H1 (cell line): ENCODE measurements at regions not wholly inside any gene's neighbourhood (a gene's known extent, or its start where the extent isn't known, plus 50 kb on each side); places are given as distances from the start of the nearest gene placed in this dataset.

Experiments
- CTCF ChIA-PET: fragments of 300-600 bp; sonication (Branson Sonifier 250); formaldehyde crosslinking; loops from one replicate; lab custom pipeline; 2021; ENCODE audit not compliant: partially characterized antibody; lab: Charles Lee
- POLR2A ChIA-PET: fragments of 300-600 bp; sonication (Branson Sonifier 250); formaldehyde crosslinking; loops from one replicate; lab custom pipeline; 2021; ENCODE audit warnings: inconsistent platforms; ENCODE audit not compliant: partially characterized antibody; lab: Charles Lee
- DNase-seq, 2 experiments: peaks; one replicate each; pipeline versions ENCODE4 v3.0.0 to v3.0.0-alpha.2; 2010 to 2022; ENCODE audit warnings: low spot score in 2 of 2, low read depth in 1 of 2, mixed read lengths in 1 of 2
- FAIRE-seq: peaks from 2 replicates; lab custom pipeline; 2011; peaks lifted over from hg19 to GRCh38; lab: Jason Lieb, UNC
- H2AFZ ChIP-seq: 2 replicates; pipeline ENCODE4 v1.8.1; 2012; ENCODE audit warnings: low read length, inconsistent platforms
- H2AK5ac ChIP-seq: 2 replicates; pipeline ENCODE4 v1.6.1; 2013; ENCODE audit warnings: low read depth, low read length
- H2BK120ac ChIP-seq: replicated peaks from 2 replicates; pipeline ENCODE3; 2013; ENCODE audit warnings: low read depth, low read length, inconsistent platforms
- H2BK12ac ChIP-seq: 2 replicates; pipeline ENCODE4 v1.6.1; 2013; ENCODE audit warnings: low read depth, low read length
- H2BK15ac ChIP-seq: 2 replicates; pipeline ENCODE4 v1.6.1; 2013; ENCODE audit warnings: low read length
- H2BK20ac ChIP-seq: 2 replicates; pipeline ENCODE4 v1.6.1; 2013; ENCODE audit warnings: low read length
- H2BK5ac ChIP-seq: 2 replicates; pipeline ENCODE4 v1.6.1; 2013; ENCODE audit warnings: low read depth, low read length
- H3K14ac ChIP-seq: 2 replicates; pipeline ENCODE4 v1.6.1; 2013; ENCODE audit warnings: inconsistent platforms; ENCODE audit not compliant: insufficient read length
- H3K18ac ChIP-seq: 2 replicates; pipeline ENCODE4 v1.6.1; 2013; ENCODE audit warnings: low read length; ENCODE audit errors: extremely low read depth
- H3K23ac ChIP-seq: 2 replicates; pipeline ENCODE4 v1.6.1; 2013; ENCODE audit warnings: inconsistent platforms; ENCODE audit not compliant: insufficient read length
- H3K23me2 ChIP-seq: 2 replicates; pipeline ENCODE4 v1.6.1; 2013; ENCODE audit warnings: low read depth, low read length
- H3K27ac ChIP-seq: 2 replicates; pipeline ENCODE4 v1.6.1; 2011; ENCODE audit warnings: low read depth, low read length, inconsistent platforms
- H3K27me3 ChIP-seq, 4 experiments: replicated peaks in 1 of 4; 1 replicate in 1 of 4; 2 replicates in 3 of 4; pipeline versions ENCODE4 v1.6.1 to v1.8.1; 2011 to 2013; ENCODE audit warnings: low read length in 3 of 4, mild to moderate bottlenecking in 3 of 4, inconsistent platforms in 2 of 4, mixed read lengths in 2 of 4, moderate library complexity in 1 of 4; ENCODE audit not compliant: control insufficient read depth in 3 of 4, insufficient read depth in 3 of 4; ENCODE audit errors: extremely low read depth in 1 of 4
- H3K36me3 ChIP-seq, 4 experiments: 2 replicates each; pipeline versions ENCODE4 v1.6.1 to v1.8.1; 2011 to 2013; ENCODE audit warnings: mild to moderate bottlenecking in 4 of 4, low read length in 3 of 4, moderate library complexity in 2 of 4, control low read depth in 1 of 4, inconsistent platforms in 1 of 4; ENCODE audit not compliant: insufficient read depth in 4 of 4, control insufficient read depth in 2 of 4
- H3K4ac ChIP-seq: replicated peaks from 2 replicates; pipeline ENCODE3; 2013; ENCODE audit warnings: low read length, low read depth, mixed read lengths, inconsistent platforms; ENCODE audit not compliant: insufficient read length
- H3K4me1 ChIP-seq, 4 experiments: replicated peaks in 1 of 4; 1 replicate in 1 of 4; 2 replicates in 3 of 4; pipeline versions ENCODE4 v1.6.1 to v1.8.1; 2011 to 2013; ENCODE audit warnings: low read length in 3 of 4, inconsistent platforms in 2 of 4, mixed read lengths in 1 of 4; ENCODE audit not compliant: insufficient read depth in 4 of 4, control insufficient read depth in 3 of 4
- H3K4me2 ChIP-seq, 2 experiments: 2 replicates each; pipeline versions ENCODE4 v1.6.1 to v1.8.1; 2011 to 2013; ENCODE audit warnings: low read depth in 2 of 2, low read length in 2 of 2, control low read depth in 1 of 2, inconsistent platforms in 1 of 2, mild to moderate bottlenecking in 1 of 2; ENCODE audit not compliant: insufficient read depth in 1 of 2
- H3K4me3 ChIP-seq, 4 experiments: fragments of 200-600, 300-600 bp in 1 of 4; sonication (generic), shearing (Covaris generic), sonication (Bioruptor Twin) in 1 of 4; 2 replicates each; pipeline versions ENCODE4 v1.5.1 to v1.8.1; 2011 to 2016; ENCODE audit warnings: low read length in 4 of 4, low read depth in 3 of 4, control low read depth in 2 of 4, inconsistent platforms in 2 of 4, mild to moderate bottlenecking in 2 of 4, mixed read lengths in 1 of 4, moderate library complexity in 1 of 4; ENCODE audit not compliant: insufficient read depth in 2 of 4; ENCODE audit errors: extremely low read depth in 1 of 4
- H3K56ac ChIP-seq: replicated peaks from 2 replicates; pipeline ENCODE3; 2013; ENCODE audit warnings: low read depth, mild to moderate bottlenecking, mixed read lengths, low read length, inconsistent platforms; ENCODE audit not compliant: insufficient read length
- H3K79me1 ChIP-seq: 2 replicates; pipeline ENCODE4 v1.6.1; 2013; ENCODE audit warnings: low read depth, low read length, control low read depth
- H3K79me2 ChIP-seq, 2 experiments: 2 replicates each; pipeline versions ENCODE4 v1.6.1 to v1.8.1; 2012 to 2013; ENCODE audit warnings: low read length in 2 of 2, mild to moderate bottlenecking in 2 of 2, inconsistent platforms in 1 of 2; ENCODE audit not compliant: insufficient read depth in 2 of 2, control insufficient read depth in 1 of 2
- H3K9ac ChIP-seq, 4 experiments: replicated peaks in 1 of 4; 1 replicate in 1 of 4; 2 replicates in 3 of 4; pipeline versions ENCODE4 v1.6.1 to v1.8.1; 2011 to 2013; ENCODE audit warnings: low read depth in 3 of 4, low read length in 3 of 4, control low read depth in 2 of 4, mild to moderate bottlenecking in 2 of 4, moderate library complexity in 2 of 4, inconsistent platforms in 1 of 4; ENCODE audit errors: extremely low read depth in 1 of 4
- H3K9me3 ChIP-seq, 2 experiments: 2 replicates each; pipeline versions ENCODE4 v1.6.1 to v1.8.1; 2012 to 2013; ENCODE audit warnings: mild to moderate bottlenecking in 2 of 2, moderate library complexity in 2 of 2, control low read depth in 1 of 2, inconsistent platforms in 1 of 2, low read depth in 1 of 2, low read length in 1 of 2, mixed read lengths in 1 of 2; ENCODE audit not compliant: insufficient read depth in 2 of 2
- H4K20me1 ChIP-seq, 2 experiments: replicated peaks in 1 of 2; 2 replicates each; pipeline versions ENCODE3 to v1.8.1; 2011 to 2013; ENCODE audit warnings: inconsistent platforms in 2 of 2, low read length in 2 of 2, mild to moderate bottlenecking in 1 of 2; ENCODE audit not compliant: insufficient read depth in 2 of 2, control insufficient read depth in 1 of 2
- H4K5ac ChIP-seq: 2 replicates; pipeline ENCODE4 v1.6.1; 2013; ENCODE audit warnings: low read length, low read depth, mixed read lengths, inconsistent platforms; ENCODE audit not compliant: insufficient read length
- H4K8ac ChIP-seq: 2 replicates; pipeline ENCODE4 v1.8.0; 2013; ENCODE audit warnings: mild to moderate bottlenecking, moderate library complexity, low read length, inconsistent platforms; ENCODE audit not compliant: insufficient read depth; ENCODE audit errors: extremely low read depth
- H4K91ac ChIP-seq: replicated peaks from 2 replicates; pipeline ENCODE3; 2013; ENCODE audit warnings: low read length, mixed read lengths, inconsistent platforms; ENCODE audit not compliant: insufficient read length
- PHF8 ChIP-seq: fragments of 200-600 bp; sonication (generic); conservative IDR thresholded peaks from 2 replicates; pipeline ENCODE4 v1.7.1; 2012; ENCODE audit warnings: low read depth, mild to moderate bottlenecking, inconsistent platforms, low read length, moderate library complexity
- WGBS, 2 experiments: shearing (Covaris generic) in 1 of 2; methylation state at CpG; one replicate each; pipeline versions ENCODE4 v1.1.6 to v1.1.7; 2013 to 2015; ENCODE audit warnings: low lambda C conversion rate in 2 of 2, mixed read lengths in 2 of 2, inconsistent platforms in 1 of 2, low coverage in 1 of 2, missing lambda C conversion rate in 1 of 2; ENCODE audit not compliant: insufficient replicate concordance in 2 of 2, insufficient coverage in 1 of 2, insufficient read length in 1 of 2; ENCODE audit errors: extremely low coverage in 1 of 2, missing lambda C conversion rate in 1 of 2; 5-methylcytosine and 5-hydroxymethylcytosine counted together

- CTCF ChIA-PET: interaction anchor here (0.9 kb wide), 1 partner anchor 517 kb away, joined by 3 read pairs; no protein-coding TSS in a partner anchor
- no peaks in the 10 kb centered on the region for H4K20me1 ChIP-seq
- no peaks in the 10 kb centered on the region for H3K36me3 ChIP-seq
- H3K4me1 ChIP-seq: no peaks in the 10 kb centered on the region
- H2BK12ac ChIP-seq: no peak overlapping the region
- no peak overlapping the region for H4K8ac ChIP-seq
- no peak for FAIRE-seq
- no peak for DNase-seq
- no peaks in the 10 kb centered on the region for H3K23me2 ChIP-seq
- no peak overlapping the region for H2BK20ac ChIP-seq
- TF ChIP-seq PHF8: no peak
- no peak overlapping the region for H3K27ac ChIP-seq
- H3K4ac ChIP-seq: no peak overlapping the region
- 90% methylated on average over 1 of the region's 1 CpG; no CpG with 5 or more reads in 1 of the 2 experiments for WGBS, 2 experiments
- no peak overlapping the region for H2BK15ac ChIP-seq
- H4K5ac ChIP-seq: no peak overlapping the region
- no peak overlapping the region for H2BK120ac ChIP-seq
- H3K4me2 ChIP-seq: no peak overlapping the region
- H2AFZ ChIP-seq: no peak overlapping the region
- H3K27me3 ChIP-seq: no peaks in the 10 kb centered on the region
- POLR2A ChIA-PET: no interaction called here
- H3K14ac ChIP-seq: no peak overlapping the region
- H3K9me3 ChIP-seq: no peaks in the 10 kb centered on the region
- H3K79me1 ChIP-seq: no peaks in the 10 kb centered on the region
- H3K79me2 ChIP-seq: no peaks in the 10 kb centered on the region
- no peak overlapping the region for H3K56ac ChIP-seq
- H3K9ac ChIP-seq: no peak overlapping the region
- no peak overlapping the region for H3K4me3 ChIP-seq
- no peak overlapping the region for H3K18ac ChIP-seq
- no peak overlapping the region for H2BK5ac ChIP-seq
- no peak overlapping the region for H2AK5ac ChIP-seq
- H4K91ac ChIP-seq: no peak overlapping the region
- H3K23ac ChIP-seq: no peak overlapping the region
Observed at GRCh38 chr11:25218036-25218435, 721.2 kb downstream of the LUZP2 start.
